CD4-positive, alpha-beta T cell (primary cell): ENCODE measurements at regions not wholly inside any gene's neighbourhood (a gene's known extent, or its start where the extent isn't known, plus 50 kb on each side); places are given as distances from the start of the nearest gene placed in this dataset.

ENCODE experiments used
- ATAC-seq: fragments of 200-7000 bp; cut with Tn5 transposase; one replicate; pipeline ENCODE4 v1.10.0; 2022; ENCODE audit warnings: mild to moderate bottlenecking; ENCODE audit not compliant: poor library complexity
- CTCF ChIA-PET: fragments of 350-600 bp; sonication (Branson Sonifier 250); formaldehyde crosslinking; loops from one replicate; lab custom pipeline; 2021; ENCODE audit warnings: antibody characterized with exemption, inconsistent platforms; lab: Charles Lee
- POLR2A ChIA-PET: fragments of 350-600 bp; sonication (Branson Sonifier 250); formaldehyde crosslinking; loops from one replicate; lab custom pipeline; 2021; ENCODE audit warnings: antibody characterized with exemption, inconsistent platforms; lab: Charles Lee
- DNase-seq, 14 experiments: peaks; one replicate each; pipeline ENCODE4 v3.0.0-alpha.2; 2013 to 2020; ENCODE audit warnings: mixed read lengths in 2 of 14
- H3K27ac ChIP-seq, 2 donors: one replicate each; pipeline versions ENCODE4 v1.5.1 to v1.7.0; 2013; ENCODE audit warnings: low read length in 2 of 2, low read depth in 1 of 2, mild to moderate bottlenecking in 1 of 2
- H3K27me3 ChIP-seq, 2 experiments: 1 replicate in 1 of 2; 2 replicates in 1 of 2; pipeline versions ENCODE4 v1.6.1 to v1.7.0; 2013; ENCODE audit warnings: low read length in 2 of 2, control low read depth in 1 of 2, mild to moderate bottlenecking in 1 of 2, moderate library complexity in 1 of 2; ENCODE audit not compliant: insufficient read depth in 2 of 2, control insufficient read depth in 1 of 2
- H3K36me3 ChIP-seq: one replicate; pipeline ENCODE4 v1.6.1; 2013; ENCODE audit warnings: low read length, control low read depth; ENCODE audit not compliant: insufficient read depth
- H3K4me1 ChIP-seq: one replicate; pipeline ENCODE4 v1.6.1; 2013; ENCODE audit warnings: low read length, control low read depth; ENCODE audit not compliant: insufficient read depth
- H3K4me3 ChIP-seq: one replicate; pipeline ENCODE4 v1.5.1; 2013; ENCODE audit warnings: mild to moderate bottlenecking, low read length, moderate library complexity
- H3K9me3 ChIP-seq, 2 experiments: 1 replicate in 1 of 2; 2 replicates in 1 of 2; pipeline versions ENCODE4 v1.6.1 to v1.7.0; 2013; ENCODE audit warnings: low read length in 2 of 2, mild to moderate bottlenecking in 2 of 2, control low read depth in 1 of 2, moderate library complexity in 1 of 2; ENCODE audit not compliant: control insufficient read depth in 1 of 2, insufficient read depth in 1 of 2
- H3K27ac Mint-ChIP-seq: one replicate; pipeline ENCODE4 v1.8.0; 2020; ENCODE audit warnings: mixed read lengths
- H3K27me3 Mint-ChIP-seq: one replicate; pipeline ENCODE4 v1.8.0; 2021; ENCODE audit warnings: mixed read lengths
- H3K36me3 Mint-ChIP-seq: one replicate; pipeline ENCODE4 v1.8.0; 2021; ENCODE audit warnings: low read depth, mixed read lengths
- H3K4me1 Mint-ChIP-seq: one replicate; pipeline ENCODE4 v1.8.0; 2021; ENCODE audit warnings: low read depth, mixed read lengths
- H3K4me3 Mint-ChIP-seq: one replicate; pipeline ENCODE4 v1.8.0; 2020; ENCODE audit warnings: mild to moderate bottlenecking, mixed read lengths
- H3K9me3 Mint-ChIP-seq: one replicate; pipeline ENCODE4 v1.8.0; 2020; ENCODE audit warnings: mixed read lengths
- CTCF ChIP-seq: fragments of 200-600 bp; IDR thresholded peaks from one replicate; pipeline ENCODE4 v1.8.0; 2022; ENCODE audit warnings: antibody characterized with exemption, mild to moderate bottlenecking
- intact Hi-C, 2 experiments: fragments of 100-400 bp; cut with DNase I in 1 of 2; cut with micrococcal nuclease in 1 of 2; formaldehyde crosslinking; loops; one replicate each; pipeline versions ENCODE4 v1.15.1 to v1.9.0; 2023 to 2025; cut with DNase I, micrococcal nuclease

GRCh38 chr4:182091128-182091527 is 152.1 kb upstream of the TENM3 start:
- Mint-ChIP-seq H3K27ac (no peak overlapping the region), H3K9me3 (no peaks in the 10 kb centered on the region), H3K4me1 (no peaks in the 10 kb centered on the region), H3K27me3 (no peaks in the 10 kb centered on the region), H3K4me3 (no peak overlapping the region), H3K36me3 (no peaks in the 10 kb centered on the region)
- DNase-seq (no peak), ATAC-seq (no peak)
- intact Hi-C loops: no loop called here
- no peaks in the 10 kb centered on the region for H3K4me1 ChIP-seq
- TF ChIP-seq CTCF: no peak
- no peaks in the 10 kb centered on the region for H3K27me3 ChIP-seq
- no peaks in the 10 kb centered on the region for H3K9me3 ChIP-seq
- no peaks in the 10 kb centered on the region for H3K36me3 ChIP-seq
- no peak overlapping the region for H3K27ac ChIP-seq
- ChIA-PET POLR2A (no interaction called here), CTCF (no interaction called here)
- no peak overlapping the region for H3K4me3 ChIP-seq

GRCh38 chr4:182093431-182093831 is 149.8 kb upstream of the TENM3 start:
- Histone ChIP-seq H3K27me3 (no peaks in the 10 kb centered on the region), H3K4me1 (no peaks in the 10 kb centered on the region), H3K4me3 (no peak overlapping the region), H3K27ac (no peak overlapping the region), H3K36me3 (no peaks in the 10 kb centered on the region), H3K9me3 (no peaks in the 10 kb centered on the region)
- Mint-ChIP-seq H3K36me3 (no peaks in the 10 kb centered on the region), H3K9me3 (peaks cover 4% of the 10 kb centered on the region), H3K4me1 (no peaks in the 10 kb centered on the region), H3K4me3 (no peak overlapping the region), H3K27ac (no peak overlapping the region), H3K27me3 (no peaks in the 10 kb centered on the region)
- TF ChIP-seq CTCF: no peak
- ChIA-PET POLR2A (no interaction called here), CTCF (no interaction called here)
- intact Hi-C loops: no loop called here
- DNase-seq (no peak), ATAC-seq (no peak)

GRCh38 chr4:182093935-182094334 is 149.3 kb upstream of the TENM3 start:
- CTCF ChIA-PET: no interaction called here
- H3K4me1 Mint-ChIP-seq: no peaks in the 10 kb centered on the region
- intact Hi-C loops: no loop called here
- Histone ChIP-seq H3K4me3 (no peak overlapping the region), H3K4me1 (no peaks in the 10 kb centered on the region), H3K9me3 (no peaks in the 10 kb centered on the region), H3K27me3 (no peaks in the 10 kb centered on the region), H3K36me3 (no peaks in the 10 kb centered on the region), H3K27ac (no peak overlapping the region)
- no peaks in the 10 kb centered on the region for H3K27me3 Mint-ChIP-seq
- H3K36me3 Mint-ChIP-seq: no peaks in the 10 kb centered on the region
- H3K4me3 Mint-ChIP-seq: no peak overlapping the region
- TF ChIP-seq CTCF: no peak
- H3K27ac Mint-ChIP-seq: no peak overlapping the region
- ATAC-seq: no peak
- POLR2A ChIA-PET: no interaction called here
- DNase-seq: no peak
- H3K9me3 Mint-ChIP-seq: peaks cover 6% of the 10 kb centered on the region
